PFSK-1 (cell line): ENCODE measurements at regions not wholly inside any gene's neighbourhood (a gene's known extent, or its start where the extent isn't known, plus 50 kb on each side); places are given as distances from the start of the nearest gene placed in this dataset.

Experiments
- FOXP2 ChIP-seq: optimal IDR thresholded peaks from 2 replicates; pipeline ENCODE3; 2011; ENCODE audit warnings: borderline replicate concordance, control low read depth, inconsistent platforms; ENCODE audit not compliant: insufficient read depth; ENCODE audit errors: extremely low read length, extremely low read depth
- POLR2AphosphoS5 ChIP-seq: IDR thresholded peaks from 2 replicates; pipeline ENCODE4 v1.6.1; 2012; ENCODE audit warnings: low read depth, mild to moderate bottlenecking, control low read depth, low read length, moderate library complexity
- SIN3A ChIP-seq: IDR thresholded peaks from 2 replicates; pipeline ENCODE4 v1.6.1; 2012; ENCODE audit warnings: mild to moderate bottlenecking, low read length, moderate library complexity, borderline replicate concordance; ENCODE audit not compliant: insufficient read depth
- TAF1 ChIP-seq: IDR thresholded peaks from 2 replicates; pipeline ENCODE4 v1.6.1; 2012; ENCODE audit warnings: low read length, control low read depth, borderline replicate concordance; ENCODE audit not compliant: insufficient read depth
- TF ChIP-seq, protein P1 (sequence below), 2 experiments: IDR thresholded peaks; 2 replicates each; pipeline versions ENCODE4 v1.6.1 to v1.8.0; 2011 to 2012; ENCODE audit warnings: low read depth in 2 of 2, low read length in 2 of 2, control low read depth in 1 of 2, inconsistent platforms in 1 of 2, mild to moderate bottlenecking in 1 of 2, moderate library complexity in 1 of 2; ENCODE audit not compliant: insufficient read depth in 1 of 2

DNA sequence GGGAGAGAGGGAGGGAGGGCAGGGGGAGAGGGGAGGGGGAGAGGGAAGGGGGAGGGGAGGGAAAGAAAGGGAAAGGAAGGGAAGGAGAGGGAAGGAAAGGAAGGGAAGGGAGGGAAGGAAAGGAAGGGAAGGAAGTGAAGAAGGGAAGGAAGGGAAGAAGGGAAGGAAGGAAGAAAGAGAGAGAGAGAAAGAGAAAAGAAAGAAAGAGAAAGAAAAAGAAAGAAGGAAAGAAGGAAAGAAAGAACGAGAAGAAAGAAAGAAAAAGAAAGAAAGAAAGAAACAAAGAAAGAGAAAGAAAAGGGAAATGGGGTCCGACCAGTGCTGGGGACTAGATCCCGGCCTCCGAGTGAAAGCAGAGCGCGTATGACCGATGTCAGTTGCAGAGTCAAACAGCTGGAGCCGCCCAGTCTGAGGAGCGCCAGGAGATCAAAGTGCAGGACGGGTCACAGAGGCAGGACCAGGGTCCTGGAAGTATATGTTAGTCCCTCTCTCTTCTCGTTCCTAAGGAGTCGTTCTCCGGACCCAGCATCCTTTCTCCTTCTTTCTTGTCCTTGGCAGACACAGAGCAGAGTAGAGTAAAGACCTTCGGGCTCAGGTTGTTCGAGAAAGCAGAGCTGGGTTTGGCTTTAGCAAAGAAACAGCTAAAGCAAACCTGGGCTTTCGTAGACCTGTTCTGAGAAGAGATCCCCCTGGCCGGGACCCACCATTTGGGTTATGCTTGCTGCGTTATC, 305.4 kb upstream of the MSX2 start:
- TF ChIP-seq SIN3A (no peak), TAF1 (no peak)

DNA sequence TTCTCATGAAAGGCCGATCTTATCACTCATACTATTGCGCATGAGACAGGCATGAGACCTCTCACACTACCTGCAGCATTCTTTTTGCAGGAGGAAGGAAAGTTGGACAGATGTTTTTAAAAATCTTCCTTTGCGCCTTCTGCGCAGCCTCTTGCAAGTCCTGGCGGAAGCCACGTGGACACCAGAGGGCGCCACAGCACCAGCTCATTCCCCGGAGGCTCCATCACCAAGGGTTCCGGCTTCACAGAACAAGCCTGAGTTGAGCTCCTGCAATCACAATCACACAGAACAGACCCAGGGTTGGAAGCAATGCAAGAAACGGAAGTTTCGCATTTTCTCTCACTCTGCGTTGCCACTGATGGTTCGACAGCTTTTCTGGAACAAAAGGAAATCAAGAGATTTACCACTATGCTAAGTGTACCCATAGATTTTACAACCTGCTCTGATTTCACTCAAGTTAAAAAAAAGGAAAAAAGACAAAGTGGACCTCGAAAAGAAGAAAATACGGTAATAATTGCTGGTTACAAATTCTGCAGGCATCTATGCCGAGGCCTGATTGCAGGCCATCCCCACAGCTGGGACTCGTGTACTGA, 304.7 kb upstream of the MSX2 start:
- TF ChIP-seq FOXP2 (peak; percentile 26), TAF1 (no peak), SIN3A (no peak), POLR2AphosphoS5 (no peak)
- TF ChIP-seq, protein P1, sequence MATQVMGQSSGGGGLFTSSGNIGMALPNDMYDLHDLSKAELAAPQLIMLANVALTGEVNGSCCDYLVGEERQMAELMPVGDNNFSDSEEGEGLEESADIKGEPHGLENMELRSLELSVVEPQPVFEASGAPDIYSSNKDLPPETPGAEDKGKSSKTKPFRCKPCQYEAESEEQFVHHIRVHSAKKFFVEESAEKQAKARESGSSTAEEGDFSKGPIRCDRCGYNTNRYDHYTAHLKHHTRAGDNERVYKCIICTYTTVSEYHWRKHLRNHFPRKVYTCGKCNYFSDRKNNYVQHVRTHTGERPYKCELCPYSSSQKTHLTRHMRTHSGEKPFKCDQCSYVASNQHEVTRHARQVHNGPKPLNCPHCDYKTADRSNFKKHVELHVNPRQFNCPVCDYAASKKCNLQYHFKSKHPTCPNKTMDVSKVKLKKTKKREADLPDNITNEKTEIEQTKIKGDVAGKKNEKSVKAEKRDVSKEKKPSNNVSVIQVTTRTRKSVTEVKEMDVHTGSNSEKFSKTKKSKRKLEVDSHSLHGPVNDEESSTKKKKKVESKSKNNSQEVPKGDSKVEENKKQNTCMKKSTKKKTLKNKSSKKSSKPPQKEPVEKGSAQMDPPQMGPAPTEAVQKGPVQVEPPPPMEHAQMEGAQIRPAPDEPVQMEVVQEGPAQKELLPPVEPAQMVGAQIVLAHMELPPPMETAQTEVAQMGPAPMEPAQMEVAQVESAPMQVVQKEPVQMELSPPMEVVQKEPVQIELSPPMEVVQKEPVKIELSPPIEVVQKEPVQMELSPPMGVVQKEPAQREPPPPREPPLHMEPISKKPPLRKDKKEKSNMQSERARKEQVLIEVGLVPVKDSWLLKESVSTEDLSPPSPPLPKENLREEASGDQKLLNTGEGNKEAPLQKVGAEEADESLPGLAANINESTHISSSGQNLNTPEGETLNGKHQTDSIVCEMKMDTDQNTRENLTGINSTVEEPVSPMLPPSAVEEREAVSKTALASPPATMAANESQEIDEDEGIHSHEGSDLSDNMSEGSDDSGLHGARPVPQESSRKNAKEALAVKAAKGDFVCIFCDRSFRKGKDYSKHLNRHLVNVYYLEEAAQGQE (IDR thresholded peaks at IDR 0.05; ENCODE audit: insufficient read depth in 1 of 2, low read depth in 2 of 2, low read length in 2 of 2), result no peak

DNA sequence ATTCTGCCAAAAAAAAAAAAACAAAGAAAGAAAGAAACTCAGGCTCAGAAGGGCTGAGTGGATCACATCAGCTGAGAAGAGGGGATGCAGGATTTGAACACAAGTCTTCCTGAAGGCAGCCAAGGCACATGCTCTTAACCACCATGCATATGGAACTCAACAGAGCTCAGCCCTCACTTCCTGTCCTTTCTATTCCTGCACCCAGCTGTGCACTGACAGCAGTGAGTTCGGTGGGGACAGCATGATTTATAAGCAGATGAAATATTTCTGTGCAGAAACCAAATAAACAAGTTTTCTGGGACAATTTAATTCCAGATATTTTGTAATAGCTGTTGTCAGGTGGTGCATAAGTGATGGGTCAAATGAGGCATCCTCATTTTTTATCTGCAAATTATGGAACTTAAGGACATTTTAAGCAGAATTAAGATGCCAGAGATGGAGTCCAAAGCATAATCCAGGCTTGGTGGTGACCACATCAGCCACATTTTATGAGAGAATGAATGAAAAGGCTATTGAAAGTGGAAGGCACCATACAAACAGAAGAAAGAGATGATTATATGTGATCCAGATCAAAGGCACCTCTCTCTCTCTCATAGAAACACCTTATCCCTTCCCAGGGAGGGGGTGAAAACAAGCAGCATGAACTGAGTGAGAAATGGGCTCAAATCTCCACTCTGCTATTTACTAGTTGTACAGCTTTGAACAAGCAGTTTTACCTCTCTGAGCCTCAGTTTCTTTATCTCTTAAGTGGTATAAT, 303.6 kb upstream of the MSX2 start:
- no peak for TF ChIP-seq TAF1
- no peak for TF ChIP-seq SIN3A
- TF ChIP-seq POLR2AphosphoS5, result no peak
- TF ChIP-seq, protein P1 (IDR thresholded peaks at IDR 0.05; ENCODE audit: insufficient read depth in 1 of 2, low read depth in 2 of 2, low read length in 2 of 2), result no peak
- no peak for TF ChIP-seq FOXP2

DNA sequence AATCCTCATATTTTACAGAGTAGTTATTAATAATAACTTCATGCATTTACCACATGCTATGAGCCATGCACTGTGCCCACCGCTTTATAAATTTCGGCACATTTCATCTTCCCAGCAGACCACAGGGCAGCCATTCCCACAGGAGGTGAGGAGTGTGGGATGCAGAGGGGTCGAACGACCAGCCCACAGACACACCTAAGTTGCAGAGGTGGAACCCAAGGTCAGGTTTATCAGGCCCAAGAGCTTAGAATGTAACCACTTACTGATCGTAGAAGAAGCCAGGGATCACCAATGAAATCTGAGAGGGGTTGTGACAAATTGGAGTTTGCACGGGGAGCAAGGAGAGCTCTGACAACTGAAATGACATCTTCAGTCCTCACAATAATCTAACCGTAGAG, 303.0 kb upstream of the MSX2 start:
- TF ChIP-seq SIN3A (no peak), TAF1 (no peak), FOXP2 (no peak), POLR2AphosphoS5 (no peak)
- TF ChIP-seq, protein P1 (IDR thresholded peaks at IDR 0.05; ENCODE audit: insufficient read depth in 1 of 2, low read depth in 2 of 2, low read length in 2 of 2), result no peak

DNA sequence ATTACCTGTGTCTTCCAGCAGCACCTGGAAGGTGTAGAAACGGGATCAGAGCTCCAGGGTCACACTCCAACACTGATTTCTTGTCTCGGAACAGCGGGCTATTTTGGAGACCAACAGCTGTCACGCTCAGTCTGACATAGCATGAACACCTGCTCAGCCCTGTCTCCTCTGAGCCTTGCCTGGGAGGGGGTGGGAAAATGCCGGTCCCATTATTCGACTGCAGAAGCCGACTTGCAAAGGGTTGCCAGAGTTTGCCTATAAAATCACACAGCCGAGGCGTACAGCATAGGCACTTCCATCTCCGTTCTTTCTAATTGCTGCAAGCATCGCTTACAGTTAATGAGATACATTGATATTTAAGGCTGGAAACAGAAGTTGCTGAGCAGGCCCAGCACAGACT, 300.8 kb upstream of the MSX2 start:
- TF ChIP-seq SIN3A, result no peak
- no peak for TF ChIP-seq FOXP2
- TF ChIP-seq POLR2AphosphoS5, result no peak
- TF ChIP-seq TAF1, result no peak
- TF ChIP-seq, protein P1 (IDR thresholded peaks at IDR 0.05; ENCODE audit: insufficient read depth in 1 of 2, low read depth in 2 of 2, low read length in 2 of 2), result no peak
